H9 (cell line): ENCODE measurements at regions not wholly inside any gene's neighbourhood (a gene's known extent, or its start where the extent isn't known, plus 50 kb on each side); places are given as distances from the start of the nearest gene placed in this dataset.

ENCODE experiments used
- DNase-seq: peaks from one replicate; pipeline ENCODE4 v3.0.0-alpha.2; 2017
- H2AFZ ChIP-seq: one replicate; pipeline ENCODE4 v1.6.1; 2013; ENCODE audit warnings: mild to moderate bottlenecking, low read length, control low read depth, moderate library complexity
- H2AK5ac ChIP-seq: 2 replicates; pipeline ENCODE4 v1.6.1; 2013; ENCODE audit warnings: low read length, control low read depth, mixed read lengths; ENCODE audit not compliant: insufficient read length
- H2BK120ac ChIP-seq: one replicate; pipeline ENCODE4 v1.6.1; 2013; ENCODE audit warnings: low read depth, mild to moderate bottlenecking, low read length, control low read depth, inconsistent platforms; ENCODE audit not compliant: poor library complexity, severe bottlenecking
- H2BK12ac ChIP-seq: 2 replicates; pipeline ENCODE4 v1.6.1; 2013; ENCODE audit warnings: low read length, control low read depth, mixed read lengths, low read depth; ENCODE audit not compliant: insufficient read length
- H2BK15ac ChIP-seq: 2 replicates; pipeline ENCODE4 v1.6.1; 2013; ENCODE audit warnings: low read depth, low read length, control low read depth
- H2BK20ac ChIP-seq: one replicate; pipeline ENCODE4 v1.6.1; 2013; ENCODE audit warnings: low read depth, mild to moderate bottlenecking, low read length, control low read depth, inconsistent platforms; ENCODE audit not compliant: poor library complexity, severe bottlenecking
- H2BK5ac ChIP-seq: 2 replicates; pipeline ENCODE4 v1.6.1; 2013; ENCODE audit warnings: low read length, control low read depth, mixed read lengths; ENCODE audit not compliant: insufficient read length
- H3K14ac ChIP-seq: 2 replicates; pipeline ENCODE4 v1.6.1; 2013; ENCODE audit warnings: low read length, control low read depth; ENCODE audit not compliant: insufficient read depth
- H3K18ac ChIP-seq: 2 replicates; pipeline ENCODE4 v1.6.1; 2013; ENCODE audit warnings: low read depth, mild to moderate bottlenecking, mixed read lengths, low read length, control low read depth; ENCODE audit not compliant: insufficient read length
- H3K23ac ChIP-seq: 2 replicates; pipeline ENCODE4 v1.6.1; 2013; ENCODE audit warnings: low read length, control low read depth, mixed read lengths, low read depth; ENCODE audit not compliant: insufficient read length
- H3K23me2 ChIP-seq: 2 replicates; pipeline ENCODE4 v1.6.1; 2013; ENCODE audit warnings: low read depth, mild to moderate bottlenecking, mixed read lengths, low read length, control low read depth; ENCODE audit not compliant: insufficient read length, poor library complexity, severe bottlenecking
- H3K27ac ChIP-seq: 2 replicates; pipeline ENCODE4 v1.5.1; 2013; ENCODE audit warnings: low read length, control low read depth, mixed read lengths, low read depth; ENCODE audit not compliant: insufficient read length
- H3K27me3 ChIP-seq: 2 replicates; pipeline ENCODE4 v1.6.1; 2013; ENCODE audit warnings: low read length, control low read depth, inconsistent platforms; ENCODE audit not compliant: insufficient read depth
- H3K4ac ChIP-seq: 2 replicates; pipeline ENCODE4 v1.6.1; 2013; ENCODE audit warnings: low read depth, mild to moderate bottlenecking, control low read depth, inconsistent platforms, low read length, moderate library complexity
- H3K4me1 ChIP-seq: 2 replicates; pipeline ENCODE4 v1.6.1; 2013; ENCODE audit warnings: low read length, control low read depth, inconsistent platforms; ENCODE audit not compliant: insufficient read depth
- H3K4me2 ChIP-seq: 2 replicates; pipeline ENCODE4 v1.6.1; 2013; ENCODE audit warnings: low read length, control low read depth, mixed read lengths; ENCODE audit not compliant: insufficient read length, insufficient read depth
- H3K56ac ChIP-seq: 2 replicates; pipeline ENCODE4 v1.6.1; 2013; ENCODE audit warnings: low read depth, mild to moderate bottlenecking, mixed read lengths, low read length, control low read depth; ENCODE audit not compliant: insufficient read length
- H3K79me1 ChIP-seq: 2 replicates; pipeline ENCODE4 v1.6.1; 2013; ENCODE audit warnings: low read depth, mild to moderate bottlenecking, moderate library complexity, low read length, control low read depth, inconsistent platforms; ENCODE audit not compliant: insufficient read depth, poor library complexity, severe bottlenecking
- H3K79me2 ChIP-seq: 2 replicates; pipeline ENCODE4 v1.6.1; 2013; ENCODE audit warnings: low read length, control low read depth, inconsistent platforms; ENCODE audit not compliant: insufficient read depth
- H3K9ac ChIP-seq: 2 replicates; pipeline ENCODE4 v1.6.1; 2013; ENCODE audit warnings: low read length, control low read depth, mixed read lengths; ENCODE audit not compliant: insufficient read length; ENCODE audit errors: extremely low read depth
- H3K9me3 ChIP-seq: one replicate; pipeline ENCODE4 v1.6.1; 2013; ENCODE audit warnings: low read depth, low read length, inconsistent platforms; ENCODE audit not compliant: control insufficient read depth
- H3T11ph ChIP-seq: one replicate; pipeline ENCODE4 v1.6.1; 2013; ENCODE audit warnings: mild to moderate bottlenecking, low read length, control low read depth, inconsistent platforms
- H4K20me1 ChIP-seq: one replicate; pipeline ENCODE4 v1.6.1; 2013; ENCODE audit not compliant: control insufficient read depth, insufficient read length, insufficient read depth
- H4K5ac ChIP-seq: 2 replicates; pipeline ENCODE4 v1.6.1; 2013; ENCODE audit warnings: low read depth, mild to moderate bottlenecking, mixed read lengths, low read length, control low read depth; ENCODE audit not compliant: insufficient read length
- H4K8ac ChIP-seq: replicated peaks from 2 replicates; pipeline ENCODE4 v1.6.1; 2013; ENCODE audit warnings: low read length, control low read depth, mixed read lengths, low read depth; ENCODE audit not compliant: insufficient read length
- H4K91ac ChIP-seq: 2 replicates; pipeline ENCODE4 v1.6.1; 2013; ENCODE audit warnings: low read depth, mild to moderate bottlenecking, moderate library complexity, mixed read lengths, low read length, control low read depth; ENCODE audit not compliant: insufficient read length
- H3K27ac Mint-ChIP-seq, 3 experiments: 2 replicates in 2 of 3; 3 replicates in 1 of 3; pipeline ENCODE4 v1.8.0; 2020 to 2021; ENCODE audit warnings: mixed read lengths in 3 of 3, mild to moderate bottlenecking in 1 of 3, moderate library complexity in 1 of 3
- H3K27me3 Mint-ChIP-seq: 2 replicates; pipeline ENCODE4 v1.8.0; 2021; ENCODE audit warnings: low read depth, mild to moderate bottlenecking, moderate library complexity, mixed read lengths
- H3K36me3 Mint-ChIP-seq, 3 experiments: 2 replicates in 2 of 3; 3 replicates in 1 of 3; pipeline ENCODE4 v1.8.0; 2020 to 2021; ENCODE audit warnings: low read depth in 3 of 3, mixed read lengths in 3 of 3; ENCODE audit not compliant: insufficient read depth in 1 of 3
- H3K4me1 Mint-ChIP-seq, 2 experiments: 2 replicates each; pipeline ENCODE4 v1.8.0; 2020; ENCODE audit warnings: mixed read lengths in 2 of 2
- H3K4me3 Mint-ChIP-seq, 2 experiments: 2 replicates in 1 of 2; 3 replicates in 1 of 2; pipeline ENCODE4 v1.8.0; 2020 to 2021; ENCODE audit warnings: mild to moderate bottlenecking in 2 of 2, mixed read lengths in 2 of 2, moderate library complexity in 1 of 2
- H3K9me3 Mint-ChIP-seq, 2 experiments: 2 replicates in 1 of 2; 3 replicates in 1 of 2; pipeline ENCODE4 v1.8.0; 2020; ENCODE audit warnings: mild to moderate bottlenecking in 2 of 2, mixed read lengths in 2 of 2, moderate library complexity in 1 of 2
- CTCF ChIP-seq: fragments of 200-600 bp; sonication (generic); conservative IDR thresholded peaks from 3 replicates; pipeline ENCODE4 v1.8.0; 2021; ENCODE audit warnings: antibody characterized with exemption, mild to moderate bottlenecking
- WGBS: extraction: QIAGEN DNeasy Blood & Tissue Kit; methylation state at CpG from one replicate; pipeline ENCODE4 v1.1.7; 2013; ENCODE audit warnings: missing lambda C conversion rate, low lambda C conversion rate, mixed read lengths; ENCODE audit not compliant: insufficient read length; ENCODE audit errors: extremely low coverage; 5-methylcytosine and 5-hydroxymethylcytosine counted together

DNA sequence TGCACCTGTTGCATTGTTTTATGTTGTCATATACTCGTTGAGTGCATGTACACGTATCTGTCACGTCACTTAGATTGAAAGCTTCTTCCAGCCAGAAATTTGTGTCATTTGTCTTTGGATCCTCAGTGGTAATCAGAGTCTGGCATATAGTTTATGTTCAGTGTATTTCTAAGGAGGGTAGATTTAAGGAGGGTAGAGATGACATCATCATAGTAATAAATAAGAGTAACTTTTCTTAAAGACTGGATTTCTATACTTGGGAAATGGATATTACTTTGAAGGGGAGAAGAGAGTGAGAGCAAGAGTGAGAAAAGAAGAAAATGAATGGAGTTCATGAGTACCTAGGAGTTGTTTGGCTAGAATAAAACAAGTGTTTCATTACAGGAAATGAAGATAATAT lies 255.0 kb upstream of the SASH1 start:
- Histone ChIP-seq H2BK20ac (no peak overlapping the region), H2BK12ac (no peak overlapping the region), H3T11ph (no peak overlapping the region), H3K79me2 (no peaks in the 10 kb centered on the region), H2AFZ (no peak overlapping the region), H3K4me1 (no peaks in the 10 kb centered on the region), H2BK5ac (no peak overlapping the region), H3K9ac (no peak overlapping the region), H4K8ac (no peak overlapping the region), H3K23me2 (no peaks in the 10 kb centered on the region), H3K4ac (no peak overlapping the region), H3K9me3 (no peaks in the 10 kb centered on the region), H3K27ac (no peak overlapping the region), H3K27me3 (no peaks in the 10 kb centered on the region), H3K18ac (no peak overlapping the region), H3K14ac (no peak overlapping the region), H2AK5ac (no peak overlapping the region), H4K91ac (no peak overlapping the region), H3K4me2 (no peak overlapping the region), H2BK15ac (no peak overlapping the region), H2BK120ac (no peak overlapping the region), H4K5ac (no peak overlapping the region), H3K56ac (no peak overlapping the region), H4K20me1 (no peaks in the 10 kb centered on the region), H3K79me1 (no peaks in the 10 kb centered on the region), H3K23ac (no peak overlapping the region)
- DNase-seq, result no peak
- Mint-ChIP-seq H3K27ac (no peak overlapping the region), H3K27me3 (no peaks in the 10 kb centered on the region), H3K9me3 (peaks cover 8 to 9% of the 10 kb centered on the region in 2 experiments; a peak in 4 of 5 replicates), H3K36me3 (peaks cover 0 to 5% (median 3%) of the 10 kb centered on the region in 3 experiments; a peak in 2 of 7 replicates), H3K4me3 (no peak overlapping the region), H3K4me1 (no peaks in the 10 kb centered on the region)
- TF ChIP-seq CTCF, result no peak
- WGBS, result no CpG with 5 or more reads among the region's 3 CpGs
